ENCODE measurements at regions not wholly inside any gene's neighbourhood (a gene's known extent, or its start where the extent isn't known, plus 50 kb on each side); places are given as distances from the start of the nearest gene placed in this dataset.
"Not testable (repeated sequence)": the region's sequence is repeated elsewhere in the genome, so short reads cannot be mapped to it uniquely, and the experiment has no call there.

- H3K4me1 ChIP-seq (ENCODE audit: insufficient read depth, insufficient read length); H3K27me3 ChIP-seq (ENCODE audit: insufficient read depth, insufficient read length); DNase-seq (ENCODE audit: low read depth, low spot score); H3K9me3 ChIP-seq (ENCODE audit: insufficient read depth, low read length); H3K36me3 ChIP-seq (ENCODE audit: insufficient read depth, insufficient read length, low read length); H3K4me3 ChIP-seq (ENCODE audit: insufficient read length, low read depth); H3K9ac ChIP-seq (ENCODE audit: insufficient read length, low read depth): not testable (repeated sequence)
Observed at GRCh38 chr15:32505633-32506032, 50.2 kb upstream of the GOLGA8O start.
